AG09319 (cell line): ENCODE measurements at regions not wholly inside any gene's neighbourhood (a gene's known extent, or its start where the extent isn't known, plus 50 kb on each side); places are given as distances from the start of the nearest gene placed in this dataset.

Source experiments
- DNase-seq: peaks from one replicate; pipeline ENCODE4 v3.0.0-alpha.2; 2010; ENCODE audit warnings: low read depth; ENCODE audit errors: extremely low read depth
- CTCF ChIP-seq: IDR thresholded peaks from 2 replicates; pipeline ENCODE4 v1.5.1; 2011; ENCODE audit warnings: low read depth, mild to moderate bottlenecking, inconsistent platforms, low read length, moderate library complexity

DNA sequence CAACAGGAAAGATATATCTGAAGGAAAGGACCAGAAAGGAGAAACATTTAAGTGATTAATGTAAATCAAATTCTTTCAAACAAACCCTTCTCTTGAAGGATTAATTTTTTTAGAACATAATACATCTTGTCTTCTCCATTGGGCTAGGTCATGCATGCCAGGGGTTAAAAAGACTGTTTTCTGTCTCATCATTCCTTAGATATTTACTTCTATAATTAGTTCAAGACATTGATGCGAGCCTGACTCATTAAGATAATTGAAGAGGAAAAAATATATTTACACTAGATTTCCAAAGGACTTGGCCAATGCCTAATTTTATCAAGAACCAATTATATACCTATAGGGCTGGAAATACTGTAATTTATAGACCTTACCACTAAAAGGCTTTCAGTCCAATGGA lies 166.6 kb upstream of the SETBP1 start:
- DNase-seq: no peak
- TF ChIP-seq CTCF: no peak

- no peak for TF ChIP-seq CTCF
- DNase-seq: no peak
These were observed 165.9 kb upstream of the SETBP1 start for GRCh38 chr18:44514766-44515165.

DNA sequence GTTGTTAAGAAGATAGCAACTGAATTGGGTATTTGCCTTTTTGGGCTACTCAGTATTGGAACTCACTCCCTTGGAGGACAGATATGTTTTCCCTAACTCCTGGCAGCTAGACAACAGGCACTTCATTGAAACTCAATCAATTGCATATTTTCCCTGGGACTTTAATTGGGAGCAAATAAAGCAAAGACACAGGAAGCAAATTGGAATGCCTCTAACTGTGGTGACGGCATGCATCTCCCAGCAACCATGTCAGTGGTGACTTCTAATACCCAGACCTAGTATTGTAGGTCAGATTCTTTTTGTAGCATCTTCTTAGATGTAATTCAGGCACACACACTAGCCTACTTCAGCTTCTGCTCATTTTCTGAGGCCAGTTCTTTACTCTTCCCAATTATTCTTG lies 164.2 kb upstream of the SETBP1 start:
- no peak for DNase-seq

DNA sequence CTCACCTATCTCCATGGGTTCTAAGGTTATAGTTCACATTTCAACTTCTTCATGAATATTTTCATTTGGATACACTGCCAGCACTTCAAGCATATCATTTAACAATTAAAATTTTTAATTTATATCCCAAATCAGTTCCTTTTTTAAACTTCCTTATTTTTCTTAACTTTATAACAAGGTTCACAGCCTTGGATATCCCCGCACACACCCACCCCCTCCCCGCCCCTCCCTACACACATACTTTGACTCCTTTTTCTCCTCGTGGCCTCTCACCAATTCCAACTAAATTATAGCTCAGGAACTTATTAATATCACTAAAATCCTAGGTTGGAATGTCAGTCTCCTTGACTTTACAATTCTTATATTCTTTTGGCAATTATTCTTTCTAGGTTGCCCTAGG lies 163.6 kb upstream of the SETBP1 start:
- no peak for DNase-seq
- TF ChIP-seq CTCF: no peak

More for the DNA sequence above, 164.2 kb upstream of the SETBP1 start:
- TF ChIP-seq CTCF: no peak

DNA sequence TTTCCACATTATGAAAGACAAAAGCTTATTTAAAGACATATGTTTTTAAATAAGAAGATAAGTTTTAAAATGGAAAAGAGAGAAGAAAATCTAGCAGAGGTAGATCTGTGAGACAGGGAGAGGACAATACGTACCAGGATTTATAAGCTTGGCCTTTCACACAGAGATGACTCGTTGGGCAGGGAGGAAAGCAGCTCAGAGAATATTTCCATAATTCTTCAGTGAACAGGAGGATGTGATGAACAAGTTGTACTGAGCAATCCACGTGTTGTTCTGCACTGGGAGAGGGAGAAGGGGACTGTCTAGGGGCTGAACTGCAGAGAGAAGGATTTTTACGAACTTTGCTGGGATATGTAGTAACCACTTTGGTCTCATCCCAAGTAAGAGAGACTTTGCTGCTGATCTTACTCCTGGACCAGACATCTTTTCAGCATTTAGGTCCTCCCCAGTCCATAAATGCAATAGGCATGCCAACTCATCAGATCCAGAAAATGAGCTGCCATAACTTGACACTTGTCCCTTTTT lies 162.5 kb upstream of the SETBP1 start:
- DNase-seq: no peak
- TF ChIP-seq CTCF: no peak

DNA sequence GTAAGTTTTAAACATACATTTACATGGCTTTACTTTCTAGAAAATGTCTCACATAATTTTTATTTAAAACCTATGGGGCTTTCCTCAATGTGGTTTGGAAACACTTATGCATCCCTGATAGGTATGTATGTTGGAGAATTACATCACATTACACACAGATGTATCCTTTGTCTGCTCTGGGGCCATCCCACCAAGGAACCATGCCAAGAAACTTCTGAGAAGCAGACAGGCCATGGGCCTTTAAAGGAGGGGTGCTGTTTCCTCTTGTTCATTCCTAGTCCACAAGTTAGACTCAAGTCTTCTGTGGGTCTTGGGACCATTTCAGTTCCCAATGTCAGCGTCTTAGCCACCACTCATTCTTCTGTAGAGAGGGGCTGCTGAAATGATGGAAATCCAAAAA lies 162.0 kb upstream of the SETBP1 start:
- no peak for TF ChIP-seq CTCF
- DNase-seq: no peak

DNA sequence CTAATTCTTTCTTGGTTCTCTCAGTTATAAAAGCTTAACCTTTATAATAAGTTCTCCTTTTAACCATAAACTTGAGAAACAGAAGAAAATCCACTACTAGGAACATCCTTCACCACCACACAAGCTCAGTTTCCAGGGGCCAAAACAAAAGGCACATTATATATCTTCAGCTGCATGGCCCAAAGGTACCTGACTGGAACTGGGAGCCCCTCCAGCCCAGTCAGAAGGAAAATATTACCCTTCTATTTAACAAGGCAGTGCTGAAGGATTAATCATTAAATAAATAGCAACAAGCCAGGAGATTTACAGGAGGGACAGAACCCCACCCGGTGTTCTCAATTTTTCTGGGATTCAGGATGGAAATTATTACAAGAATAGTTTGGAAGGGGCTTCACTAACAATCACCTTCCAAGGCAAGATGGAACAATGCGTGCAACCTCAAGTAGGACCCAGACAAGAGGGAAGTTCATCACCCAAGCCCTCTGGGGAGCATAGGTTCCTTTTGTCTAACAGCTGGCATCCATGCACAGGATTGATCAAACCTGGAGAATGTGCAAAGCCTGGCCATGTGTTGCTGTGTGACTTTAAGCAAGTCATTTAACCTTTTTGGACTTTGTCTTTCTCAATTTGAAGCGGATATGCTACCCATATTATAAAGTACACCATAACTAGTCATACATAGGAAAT lies 159.6 kb upstream of the SETBP1 start:
- TF ChIP-seq CTCF: no peak
- DNase-seq: no peak
